Activated T-cell treated with anti-CD3 and anti-CD28 coated beads for 1 hour (primary cell): ENCODE measurements at regions not wholly inside any gene's neighbourhood (a gene's known extent, or its start where the extent isn't known, plus 50 kb on each side); places are given as distances from the start of the nearest gene placed in this dataset.

ENCODE experiments used
- DNase-seq: peaks from one replicate; pipeline ENCODE4 v3.0.0-alpha.2; 2020; ENCODE audit warnings: low read depth

DNA sequence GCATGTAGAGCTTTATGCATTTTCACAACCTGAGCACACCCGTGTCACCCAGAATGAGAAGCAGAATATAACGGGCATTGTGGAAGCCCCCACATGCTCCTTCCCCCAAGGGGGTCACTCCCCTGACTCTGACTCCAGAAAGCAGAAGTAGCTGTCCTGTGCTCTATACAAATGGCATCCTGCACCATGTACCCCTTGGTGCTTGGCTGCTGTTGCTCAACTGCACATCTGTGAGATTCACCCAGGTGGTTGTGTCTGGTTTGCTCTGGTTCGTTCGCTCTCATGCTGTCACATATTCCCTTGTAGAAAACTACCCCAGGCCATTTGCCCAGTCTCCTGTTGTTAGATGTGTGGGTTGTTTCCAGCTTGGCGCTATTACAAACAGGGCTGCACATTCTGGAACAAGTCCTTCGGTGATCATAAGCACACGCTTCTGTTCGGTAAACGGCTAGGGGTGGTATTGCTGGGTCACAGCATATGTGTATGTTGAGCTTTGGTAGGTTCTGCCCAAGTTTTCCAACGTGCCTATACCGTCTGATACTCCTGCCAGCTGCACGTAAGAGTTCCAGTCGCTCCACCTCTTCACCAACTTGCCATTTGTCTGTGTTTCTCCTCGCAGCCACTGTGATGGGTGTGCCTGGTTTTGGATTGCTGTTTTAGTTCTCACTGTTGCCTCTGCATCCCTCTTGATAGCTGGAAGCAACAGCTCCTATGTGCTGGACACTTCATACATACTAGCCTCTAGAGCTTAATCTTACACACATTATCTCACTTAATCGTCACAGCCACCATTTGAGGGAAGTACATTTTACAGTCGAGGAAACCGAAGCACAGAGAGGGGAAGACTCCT is 65.4 kb upstream of the SLC6A6 start:
- DNase-seq, result no peak

DNA sequence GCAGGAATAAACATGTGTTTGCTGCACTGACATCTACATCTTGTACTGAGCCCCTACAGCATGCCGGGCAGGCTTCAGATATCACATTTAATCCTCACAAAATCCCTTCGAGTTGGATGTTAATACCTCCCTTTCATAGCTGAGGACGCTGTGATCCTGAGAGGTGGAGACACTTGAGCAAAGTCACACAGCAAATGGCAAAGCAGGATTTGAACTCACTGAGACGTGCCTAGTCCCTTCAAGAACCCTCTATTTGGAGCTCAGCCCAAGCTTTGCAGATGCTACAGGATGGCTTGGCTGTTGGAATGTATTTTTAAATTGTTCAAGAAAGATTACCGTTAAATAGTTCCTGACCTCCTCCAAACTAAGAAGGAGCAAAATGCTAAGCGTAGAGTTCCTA is 64.6 kb upstream of the SLC6A6 start:
- DNase-seq, result no peak

DNA sequence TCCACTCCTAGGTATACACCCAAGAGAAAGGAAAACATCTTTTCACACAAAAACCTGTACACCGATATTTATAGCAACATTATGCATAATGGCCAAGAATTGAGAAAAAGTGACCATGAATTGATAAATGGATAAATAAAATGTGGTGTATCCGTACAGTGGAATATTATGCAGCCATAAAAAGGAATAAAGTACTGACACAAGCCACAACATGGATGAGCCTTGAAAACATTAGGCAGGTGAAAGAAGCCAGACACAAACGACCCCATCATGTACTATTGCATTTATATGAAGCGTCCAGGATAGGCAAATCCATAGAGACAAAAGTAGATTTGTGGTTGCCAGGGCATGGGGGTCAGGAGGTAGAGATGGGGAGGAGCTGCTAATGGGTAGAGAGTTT is 64.2 kb upstream of the SLC6A6 start:
- DNase-seq, result no peak

DNA sequence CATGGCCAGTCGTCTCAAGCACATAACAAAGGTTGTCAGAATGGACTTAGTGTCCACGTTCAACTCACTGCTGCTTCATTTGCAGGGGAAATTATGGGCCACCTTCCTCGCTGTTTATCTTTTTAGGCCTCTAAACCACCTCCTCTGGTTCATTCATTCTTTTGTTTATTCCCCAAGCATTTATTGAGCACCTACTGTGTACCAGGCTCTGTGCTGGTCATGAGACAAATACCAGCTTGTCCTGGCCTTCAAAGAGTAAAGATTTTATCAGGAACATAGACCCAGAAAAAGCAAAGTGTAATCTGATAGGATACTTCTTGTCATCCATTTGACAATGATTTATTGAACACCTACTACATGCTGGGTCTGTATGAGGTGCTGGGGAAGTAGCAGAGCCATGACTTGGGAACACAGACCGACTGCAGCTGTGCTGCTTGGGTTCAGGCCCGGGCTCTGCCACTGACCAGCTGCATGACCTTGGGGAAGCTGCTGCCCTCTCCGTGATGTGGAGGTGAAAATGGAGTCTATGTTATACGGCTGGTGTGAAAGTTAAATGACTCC is 63.4 kb upstream of the SLC6A6 start:
- no peak for DNase-seq

DNA sequence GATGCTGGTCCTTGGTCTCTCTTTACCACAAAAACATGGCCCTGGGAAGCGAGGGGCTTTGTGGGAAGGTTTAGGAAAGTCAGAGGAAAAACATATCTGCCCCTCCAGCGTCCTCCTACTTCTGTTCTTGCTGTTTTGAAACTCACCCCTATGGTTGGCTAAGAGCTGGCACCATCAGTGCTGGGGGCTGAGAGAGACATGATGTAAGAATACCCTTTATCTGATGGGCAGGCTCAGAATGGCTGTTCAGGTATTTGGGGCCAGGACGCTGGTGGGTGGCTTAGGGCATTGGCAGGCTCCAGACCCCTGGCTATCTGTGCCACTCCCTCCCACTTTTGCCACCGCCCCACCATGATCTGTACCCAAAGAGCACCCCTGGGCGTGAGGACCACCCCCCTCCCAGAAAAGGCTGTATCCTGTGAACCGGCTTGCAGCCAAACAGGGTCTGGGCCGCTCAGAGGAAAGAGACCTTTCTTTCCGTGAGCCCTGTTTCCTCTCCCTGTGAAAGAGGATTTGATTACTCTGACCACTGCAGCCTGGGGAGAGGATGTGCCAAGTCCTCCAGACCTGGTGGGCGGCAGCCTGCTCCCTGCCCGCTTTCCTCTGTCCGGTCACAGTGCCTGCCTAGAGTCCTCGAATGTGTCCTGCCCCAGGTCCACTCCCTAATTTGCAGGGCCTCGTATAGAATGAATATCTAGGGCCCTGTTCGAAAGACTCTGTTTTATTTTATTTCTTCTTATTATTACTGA is 61.3 kb upstream of the SLC6A6 start:
- no peak for DNase-seq

DNA sequence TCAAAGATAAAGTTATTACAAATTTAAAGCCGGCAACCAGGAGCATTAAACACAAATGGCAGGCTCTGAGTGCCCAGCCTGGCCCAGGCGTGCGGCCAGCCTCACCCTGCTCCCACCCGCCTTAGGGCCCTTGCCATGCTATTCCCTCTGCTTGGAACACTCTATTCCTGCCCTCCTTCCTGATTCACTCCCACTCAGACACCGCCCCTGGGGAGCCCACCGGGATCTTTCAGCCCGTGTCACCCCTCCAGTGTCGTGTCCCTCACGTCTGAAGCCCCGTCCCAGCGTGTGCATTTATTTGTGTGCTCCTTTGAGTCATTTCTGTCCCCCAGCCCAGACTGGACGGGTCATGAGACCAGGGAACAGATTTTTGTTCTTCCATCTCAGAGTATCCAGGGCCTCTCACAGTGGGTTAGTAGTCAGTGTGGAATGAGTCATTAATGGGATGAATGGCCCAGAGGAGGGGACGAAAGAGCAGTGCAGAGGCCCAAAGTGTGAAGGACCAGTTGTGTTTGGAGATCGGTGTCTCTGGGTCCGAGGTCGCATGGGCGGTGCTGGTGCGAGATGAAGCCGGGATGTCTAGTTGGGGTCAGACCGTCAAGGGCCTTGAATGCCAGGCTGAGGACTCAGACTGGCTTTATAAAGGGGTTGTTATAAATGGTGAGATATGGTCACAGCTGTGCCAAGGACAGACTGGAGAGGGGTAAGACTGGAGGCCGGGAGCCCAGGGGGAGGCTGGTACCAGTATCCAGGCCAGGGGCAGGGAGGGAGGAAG is 58.9 kb upstream of the SLC6A6 start:
- DNase-seq, result no peak

DNA sequence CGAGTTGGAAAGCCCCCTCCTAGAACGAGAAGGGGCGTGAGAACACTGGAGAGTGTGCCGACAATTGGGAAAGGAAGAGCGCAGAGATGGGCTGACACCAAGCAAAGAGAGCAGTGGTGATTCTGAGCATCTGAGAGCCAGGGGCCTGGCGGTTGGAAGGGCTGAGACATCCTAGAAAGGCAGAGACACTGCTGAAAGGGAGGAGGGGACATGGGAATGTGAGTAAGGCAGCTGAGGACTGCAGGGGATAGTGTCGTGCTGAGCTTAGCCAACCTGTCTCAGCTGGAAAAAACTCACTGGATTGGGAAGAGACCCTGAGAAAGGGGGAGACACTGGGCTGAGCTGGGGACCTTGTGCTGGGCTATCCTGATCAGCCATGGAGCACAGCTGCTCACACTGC is 58.1 kb upstream of the SLC6A6 start:
- no peak for DNase-seq

DNA sequence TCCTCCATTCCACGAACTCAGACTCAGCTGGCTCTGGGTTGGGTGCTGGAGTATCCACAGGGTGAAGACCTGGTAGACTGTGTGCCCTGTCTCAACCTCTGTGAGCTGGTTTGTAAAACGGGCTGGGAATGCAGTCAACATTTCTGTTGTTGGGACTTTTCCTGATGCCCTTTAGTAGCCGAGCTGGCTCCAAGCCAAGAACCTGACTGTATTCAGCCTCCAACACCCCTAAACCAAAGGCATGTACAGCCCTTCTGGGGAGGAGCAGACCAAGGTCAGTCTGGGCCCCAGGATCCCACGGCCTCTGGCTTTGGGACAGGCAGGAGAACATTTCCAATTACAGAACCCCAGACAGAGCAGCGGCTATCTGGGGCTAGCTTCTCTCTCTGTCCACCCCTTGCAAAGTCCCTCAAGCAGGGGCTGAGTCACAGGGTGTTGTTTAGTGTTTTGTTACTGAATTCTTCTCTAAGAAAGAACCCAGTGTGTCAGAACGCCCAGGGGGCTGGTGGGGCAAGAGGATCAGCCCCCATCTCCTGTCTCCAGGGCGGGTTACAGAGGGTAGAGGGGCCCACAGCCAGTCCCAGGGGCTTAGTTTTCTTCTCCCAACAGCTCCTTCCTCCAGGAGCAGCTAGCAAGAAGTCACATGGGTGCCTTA is 56.8 kb upstream of the SLC6A6 start:
- DNase-seq, result no peak

DNA sequence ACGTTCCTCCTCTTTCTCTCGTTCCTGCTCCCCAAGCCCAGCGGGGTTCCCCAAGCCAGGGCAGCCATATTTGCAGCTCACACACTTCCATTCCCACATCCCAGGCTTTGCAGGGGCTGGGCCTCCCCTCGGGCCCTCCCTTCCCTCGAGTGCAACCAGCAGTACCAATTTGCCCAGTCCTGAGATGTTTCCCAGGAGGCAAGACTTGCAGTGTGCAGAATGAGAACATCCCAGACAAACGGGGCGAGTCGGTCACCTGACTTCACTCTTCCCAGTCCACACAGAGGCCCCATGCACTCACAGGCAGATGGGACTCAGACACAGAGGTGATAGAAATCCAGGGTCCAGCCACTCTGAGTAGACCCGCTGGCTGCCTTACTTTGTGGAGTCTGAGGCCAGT is 56.2 kb upstream of the SLC6A6 start:
- no peak for DNase-seq

DNA sequence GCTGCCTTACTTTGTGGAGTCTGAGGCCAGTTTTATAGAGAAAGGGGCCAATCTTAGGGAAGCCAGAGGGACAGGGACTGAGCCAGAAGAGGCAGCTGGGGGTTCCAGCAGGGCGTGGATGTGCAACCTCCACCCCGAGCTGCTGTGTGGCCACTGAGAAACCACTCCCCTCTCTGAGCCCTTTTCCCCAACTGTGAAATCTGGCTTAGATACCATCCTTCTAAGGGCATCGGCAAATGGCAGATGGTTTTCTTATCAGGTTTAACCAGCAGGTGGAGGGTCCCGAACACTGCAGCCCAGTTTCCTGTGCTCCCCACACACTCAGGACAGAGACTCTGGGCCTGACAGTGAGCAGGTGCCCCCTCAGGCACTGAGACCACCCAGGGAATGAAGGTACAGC is 55.8 kb upstream of the SLC6A6 start:
- DNase-seq, result no peak

DNA sequence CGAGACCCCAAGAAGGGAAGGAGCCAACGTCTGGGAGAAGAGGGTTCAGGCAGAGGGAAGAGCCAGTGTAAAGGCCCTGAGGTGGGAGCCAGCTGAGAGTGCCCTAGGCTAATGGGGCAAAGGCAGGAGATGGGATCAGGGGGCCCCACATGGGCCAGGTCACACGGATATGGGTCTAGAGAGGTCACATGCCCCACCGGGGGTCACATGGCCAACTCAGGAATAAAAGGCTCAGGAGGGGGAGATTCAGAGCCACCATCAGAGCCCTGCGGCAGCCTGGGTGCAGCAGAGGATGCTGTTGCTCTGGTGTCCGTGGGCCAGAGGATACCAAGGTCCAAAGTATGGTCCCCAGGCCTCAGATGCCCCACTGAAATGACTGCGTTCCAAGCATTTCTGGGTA is 55.3 kb upstream of the SLC6A6 start:
- no peak for DNase-seq

DNA sequence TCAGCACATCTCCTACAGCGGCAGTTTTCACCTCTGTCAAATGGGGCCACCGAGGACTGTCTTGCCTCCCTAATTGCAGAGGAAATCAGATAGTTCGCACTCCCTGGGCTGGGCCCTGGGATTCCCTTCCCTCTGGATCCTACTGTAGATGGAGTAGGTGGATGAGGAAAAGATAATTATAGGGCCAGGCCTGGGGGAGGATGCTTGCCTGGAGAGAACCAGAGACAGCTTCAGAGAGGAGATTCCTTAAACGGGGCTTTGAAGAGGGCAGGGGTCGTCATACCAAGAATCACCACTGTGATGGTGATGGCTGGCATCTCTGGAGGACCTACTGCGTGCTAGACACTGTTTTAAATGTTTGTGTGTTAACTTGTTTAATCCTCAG is 50.8 kb upstream of the SLC6A6 start:
- no peak for DNase-seq

DNA sequence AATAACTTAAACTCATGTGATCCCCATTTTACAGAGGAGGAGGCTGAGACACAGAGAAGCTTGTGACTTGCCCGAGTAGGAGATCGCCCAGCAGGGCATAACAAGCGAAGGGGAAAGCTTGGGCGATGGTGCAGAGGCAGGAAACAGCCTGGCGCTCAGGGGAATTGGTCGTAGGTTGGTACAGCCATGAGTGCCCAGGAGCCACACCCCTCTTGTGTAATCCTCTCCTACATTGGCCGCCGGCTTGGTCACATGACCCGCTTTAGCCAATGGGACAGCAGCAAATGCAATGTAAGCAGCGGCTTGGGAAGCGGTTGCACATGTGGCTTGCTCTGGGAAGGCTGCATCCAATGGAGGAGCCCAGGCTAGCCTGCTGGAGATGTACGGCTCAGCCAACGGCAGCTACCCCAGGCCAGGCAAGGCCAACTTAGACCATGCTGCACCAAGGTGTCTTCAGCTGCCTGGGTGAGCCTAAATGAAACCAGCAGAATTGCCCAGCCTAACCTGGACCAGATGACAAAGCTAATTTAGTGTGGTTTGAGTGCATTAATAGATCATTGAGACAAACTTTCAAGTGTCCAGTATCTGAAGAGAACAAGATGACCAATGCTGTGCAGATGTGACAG is 50.3 kb upstream of the SLC6A6 start:
- no peak for DNase-seq
